ENCODE measurements at regions not wholly inside any gene's neighbourhood (a gene's known extent, or its start where the extent isn't known, plus 50 kb on each side); places are given as distances from the start of the nearest gene placed in this dataset.

DNA sequence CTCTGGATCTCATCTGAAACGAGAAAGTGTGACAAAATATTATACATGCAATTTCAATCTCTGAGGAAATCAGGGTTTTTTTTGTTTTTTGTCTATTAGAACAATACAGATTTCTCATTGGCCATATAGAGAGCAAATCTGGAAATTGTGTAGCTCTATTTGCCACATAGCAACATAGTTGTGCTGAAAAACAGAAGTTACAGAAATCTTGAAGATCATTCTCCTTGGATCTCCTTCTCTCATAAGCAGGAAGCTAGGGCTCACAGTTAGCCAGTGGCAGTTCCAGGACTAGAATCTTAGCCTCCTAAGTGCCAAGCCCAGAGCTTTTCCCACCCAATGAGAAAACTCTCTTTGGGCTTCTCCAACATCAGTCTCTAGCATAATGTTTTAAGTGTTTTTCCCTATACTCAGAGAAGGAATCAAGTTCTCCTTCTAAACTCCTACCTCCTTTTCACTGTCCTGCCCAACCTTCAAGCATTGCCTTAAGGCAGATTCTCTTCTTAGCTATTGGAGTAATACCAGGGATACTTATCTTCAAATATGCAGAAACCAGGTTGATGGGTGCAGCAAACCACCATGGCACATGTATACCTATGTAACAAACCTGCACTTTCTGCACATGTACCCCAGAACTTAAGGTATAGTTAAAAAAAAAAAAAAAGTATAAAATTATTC lies 211.6 kb downstream of the ALDH8A1 start:
- no peak for DNase-seq

DNA sequence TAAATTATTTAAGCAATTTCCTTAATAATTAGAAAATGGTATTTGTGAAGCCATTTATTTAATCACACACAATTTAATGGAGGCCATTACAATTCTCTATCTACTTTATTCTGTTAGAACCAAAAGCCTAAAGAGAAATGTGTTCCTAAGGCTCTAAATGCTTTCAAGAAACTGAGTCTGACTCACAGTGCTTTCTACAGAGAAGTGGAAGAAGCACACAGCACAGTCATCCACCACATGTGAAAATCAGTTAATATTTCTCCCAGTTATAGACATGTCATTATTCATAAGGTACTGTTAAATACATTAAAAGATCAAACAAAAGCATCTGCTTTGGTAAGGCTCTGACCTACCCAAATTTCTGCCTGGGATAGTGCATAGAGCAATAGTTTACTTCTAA lies 214.4 kb downstream of the ALDH8A1 start:
- no peak for DNase-seq

DNA sequence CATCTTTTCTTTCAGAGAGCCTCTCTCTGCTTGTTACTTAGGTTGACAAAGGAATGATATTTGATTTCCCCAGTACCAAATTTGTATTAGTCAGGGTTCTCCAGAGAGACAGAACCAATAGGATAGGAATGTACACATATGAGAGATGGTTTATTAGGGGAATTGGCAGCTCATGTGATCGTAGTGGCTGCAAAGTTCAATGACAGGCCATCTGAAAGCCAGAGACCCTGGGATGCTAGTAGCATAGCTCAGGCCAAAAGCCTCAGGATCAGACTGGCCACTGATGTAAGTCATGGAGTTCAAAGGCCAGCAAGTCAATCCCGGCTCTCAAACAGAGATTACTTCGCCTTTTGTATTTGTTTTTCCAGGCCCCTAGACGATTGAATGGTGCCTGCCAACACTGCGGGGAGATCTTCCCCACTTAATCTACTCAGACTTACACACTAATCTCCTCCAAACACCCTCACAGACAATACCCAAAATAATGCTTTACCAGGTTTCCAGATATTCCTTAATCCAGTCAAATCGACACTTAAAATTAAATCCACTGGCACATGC lies 215.5 kb downstream of the ALDH8A1 start:
- DNase-seq: no peak

DNA sequence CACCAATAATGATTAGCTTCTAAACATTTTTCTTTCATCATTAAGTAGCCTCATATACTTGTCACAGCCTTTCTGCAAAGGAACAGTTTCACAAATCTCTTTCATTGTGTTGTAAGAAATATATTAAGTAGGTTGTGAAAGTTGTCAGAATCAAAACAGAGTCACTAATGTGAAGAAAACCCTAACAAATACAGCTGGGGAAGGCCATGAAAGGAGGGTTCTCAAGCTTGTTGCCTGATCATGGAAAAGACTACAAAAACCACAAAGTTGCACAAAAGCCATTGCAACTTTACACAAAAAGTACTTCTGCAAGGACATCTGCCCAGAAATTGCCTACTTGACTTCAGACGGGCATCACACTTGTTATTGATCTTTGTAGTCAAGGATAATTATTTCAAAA lies 216.1 kb downstream of the ALDH8A1 start:
- no peak for DNase-seq

DNA sequence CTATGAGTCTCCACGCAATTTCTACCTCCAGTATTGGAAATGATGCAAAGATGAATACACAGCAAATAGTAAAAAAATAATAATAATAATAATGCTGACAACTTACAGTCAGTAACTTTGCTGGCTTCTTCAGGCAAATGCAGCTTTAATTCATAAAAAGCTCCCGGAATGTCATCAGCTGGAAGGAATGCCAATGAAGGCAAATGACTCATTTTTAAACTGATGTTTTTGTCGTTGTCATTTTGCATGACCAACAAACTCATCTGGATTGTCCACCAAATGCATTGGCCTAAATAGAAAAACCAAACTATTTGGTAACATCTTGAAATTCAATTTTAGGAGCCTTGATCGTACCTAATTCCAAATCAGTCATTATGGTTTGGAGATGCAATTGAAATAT lies 217.1 kb downstream of the ALDH8A1 start:
- no peak for DNase-seq

DNA sequence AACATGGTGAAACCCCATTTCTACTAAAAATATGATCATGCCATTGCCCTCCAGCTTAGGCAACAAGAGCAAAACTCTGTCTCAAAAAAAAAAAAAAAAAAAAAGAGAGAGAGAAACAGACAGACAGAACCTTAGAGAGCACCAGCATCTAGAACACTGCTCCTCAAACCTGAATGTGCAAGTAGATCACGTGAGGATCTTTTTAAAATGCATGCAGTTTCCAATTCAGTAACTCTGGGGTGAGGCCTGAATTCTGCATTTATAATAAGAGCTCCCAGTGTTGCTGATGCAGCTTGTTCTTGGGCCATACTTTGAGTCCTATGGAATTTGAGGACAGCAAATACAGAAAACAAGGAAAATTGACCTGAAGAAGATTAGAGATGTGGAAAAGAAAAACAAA lies 218.3 kb downstream of the ALDH8A1 start:
- DNase-seq: no peak

DNA sequence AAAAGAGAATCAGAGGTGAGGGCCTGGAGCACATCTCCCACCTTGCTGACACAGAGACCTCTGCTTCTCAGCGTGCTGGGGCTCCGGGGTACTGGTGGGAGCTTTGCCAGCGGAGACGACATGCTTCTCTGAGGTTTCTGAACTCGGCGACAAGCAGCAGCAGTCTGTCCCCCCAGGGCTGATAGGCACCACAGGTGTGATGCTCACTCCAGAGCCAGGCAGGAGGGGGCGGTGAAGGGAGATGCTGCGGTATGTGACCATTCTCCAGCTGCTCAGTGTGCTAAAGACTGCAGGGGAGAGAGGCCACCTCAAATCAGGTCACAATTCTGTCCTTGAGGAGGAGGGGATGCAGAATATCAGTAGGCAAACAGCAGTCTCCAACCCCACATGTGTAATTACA lies 219.9 kb downstream of the ALDH8A1 start:
- DNase-seq: no peak

DNA sequence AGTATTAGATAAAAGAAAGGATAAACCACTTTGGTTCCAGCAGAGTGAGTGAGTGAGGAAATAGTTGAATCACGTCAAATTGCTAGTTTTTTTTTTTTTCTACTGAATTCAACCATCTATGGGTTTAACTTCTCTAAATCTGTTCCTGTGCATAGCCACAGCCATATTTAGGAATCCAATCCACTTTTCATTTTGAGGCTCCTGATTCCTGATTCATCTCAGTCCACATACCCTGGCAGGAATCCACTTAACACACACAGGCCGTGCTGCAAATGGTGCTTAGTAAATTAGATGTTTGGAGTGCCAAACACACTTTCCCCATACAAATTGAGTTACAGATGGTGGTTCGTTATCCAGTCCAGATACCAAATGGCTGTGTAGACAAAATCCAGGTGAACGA lies 220.3 kb downstream of the ALDH8A1 start:
- no peak for DNase-seq

DNA sequence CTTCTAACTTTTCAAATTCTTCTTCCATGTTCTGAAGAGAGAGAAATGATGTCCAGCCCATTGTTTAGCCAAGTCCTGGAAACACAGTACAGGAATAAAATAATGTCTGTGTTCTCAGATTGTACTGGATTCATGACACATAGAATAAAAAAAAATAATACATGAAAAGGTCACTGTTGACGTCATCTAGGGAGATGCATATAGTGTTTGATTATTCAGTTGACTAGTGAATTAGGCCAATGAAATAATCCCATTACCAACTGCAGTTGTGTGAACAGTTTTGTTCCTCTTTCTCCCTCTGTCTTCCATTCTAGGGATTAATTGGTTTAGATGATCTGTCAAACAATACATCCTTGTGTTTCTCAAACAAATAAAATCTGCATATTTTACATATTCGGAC lies 222.8 kb downstream of the ALDH8A1 start:
- no peak for DNase-seq

DNA sequence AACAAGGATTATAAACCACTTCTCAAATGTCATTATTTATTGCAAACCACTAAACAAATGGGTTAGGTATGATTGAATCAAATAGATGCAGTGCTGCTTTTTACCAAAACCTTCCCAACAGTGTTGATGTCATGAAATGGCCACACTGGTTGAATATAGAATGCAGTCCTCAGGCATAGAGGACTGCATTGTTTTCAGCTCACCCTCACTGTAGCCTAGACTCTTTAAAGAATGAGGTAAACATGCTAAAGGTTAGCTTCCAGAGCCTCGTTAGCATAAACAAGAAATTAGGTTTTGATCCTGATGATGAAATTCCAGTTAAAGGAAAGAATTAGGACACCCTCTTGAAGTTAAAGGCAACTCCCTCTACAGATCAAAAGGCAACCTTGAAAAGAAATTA lies 224.3 kb downstream of the ALDH8A1 start:
- DNase-seq: no peak

DNA sequence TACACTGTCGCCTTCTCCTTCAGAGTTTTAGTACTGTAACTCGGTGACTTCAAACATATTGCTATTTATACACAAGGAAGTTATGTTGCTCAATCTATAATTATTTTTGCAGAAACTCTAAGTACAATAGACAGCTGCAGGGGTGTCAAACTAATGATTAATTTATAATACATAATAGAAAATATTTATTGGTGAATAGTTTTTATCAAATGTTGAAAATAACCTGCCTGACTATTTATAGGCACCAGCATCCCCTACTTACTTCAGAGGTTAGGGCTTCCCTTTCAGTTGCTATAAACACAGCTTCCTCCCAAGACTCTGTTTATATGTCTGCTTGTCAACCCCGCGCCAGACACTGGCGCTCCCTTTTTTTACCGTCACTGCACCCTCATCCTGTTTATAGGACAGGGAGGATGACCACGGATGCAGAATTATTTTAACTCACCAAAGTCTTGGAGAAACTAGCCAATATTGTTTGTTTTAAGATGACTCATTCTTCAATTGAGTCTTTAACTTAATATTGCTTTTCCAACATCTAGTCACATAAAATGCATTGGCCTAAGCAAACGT lies 225.0 kb downstream of the ALDH8A1 start:
- DNase-seq: no peak

DNA sequence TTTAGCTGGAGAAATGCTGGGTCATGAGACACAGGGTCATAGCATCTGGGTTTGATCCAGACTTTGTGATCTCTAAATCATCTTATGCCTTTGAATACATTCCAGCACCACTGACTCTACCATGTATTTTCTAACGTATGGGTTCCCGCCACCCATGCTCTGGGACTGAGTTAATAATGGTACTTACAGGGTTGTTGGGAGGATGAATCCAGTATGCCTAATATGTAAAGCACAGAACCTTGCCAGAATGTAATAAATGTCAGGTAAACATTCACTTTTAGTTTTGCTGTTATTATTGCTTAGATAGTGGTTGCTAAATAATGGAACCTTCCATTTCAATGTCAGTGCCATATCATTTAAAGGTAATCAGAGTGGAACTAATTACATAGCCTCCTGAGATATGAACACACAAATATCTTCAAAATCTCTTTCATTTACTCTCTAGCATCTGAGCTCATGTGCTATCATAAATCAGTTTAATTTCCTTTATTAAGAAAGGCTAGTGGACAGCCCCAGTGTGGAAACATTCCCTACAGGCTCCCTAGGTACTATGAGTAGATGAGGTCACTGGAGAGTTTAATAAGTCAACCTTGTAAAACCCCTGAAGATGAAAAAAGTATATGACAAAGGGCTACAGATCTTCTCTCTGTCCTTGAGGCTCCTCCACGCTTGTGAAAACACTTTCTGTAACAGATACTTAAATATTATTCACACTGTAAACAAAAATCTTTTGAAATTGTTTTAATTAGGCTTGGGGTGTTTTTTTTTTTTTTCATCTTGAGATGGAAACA lies 226.6 kb downstream of the ALDH8A1 start:
- DNase-seq: no peak

DNA sequence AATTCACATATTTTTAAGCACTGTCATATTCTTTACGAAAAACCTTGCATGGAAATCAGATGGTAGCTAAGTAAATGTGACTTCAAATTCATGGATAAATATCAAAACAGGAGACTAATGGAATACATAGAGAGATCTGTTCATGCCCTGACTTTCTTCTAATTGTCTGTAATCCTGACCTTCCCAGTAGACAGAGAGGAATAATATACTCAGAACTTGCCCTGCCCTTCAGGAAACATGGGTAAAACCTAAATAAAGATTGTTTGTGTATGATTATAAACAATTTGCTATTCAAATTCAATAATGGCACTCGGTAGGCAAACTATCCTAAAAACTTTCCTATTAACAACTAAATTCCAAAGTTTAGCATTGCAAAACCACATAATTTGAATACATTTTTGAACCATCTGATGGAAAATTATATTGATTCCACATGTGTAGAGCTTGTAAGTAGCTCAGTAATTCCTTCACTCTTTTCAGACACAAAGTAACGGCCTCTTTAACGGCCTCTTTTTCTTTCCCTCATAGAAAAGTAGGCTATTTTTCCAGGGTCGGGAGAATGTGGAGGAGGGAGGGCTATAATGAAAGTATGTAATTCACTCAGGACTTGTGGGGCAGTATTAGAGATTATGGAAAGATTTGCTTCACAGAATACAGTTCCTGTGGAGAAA lies 227.6 kb downstream of the ALDH8A1 start:
- no peak for DNase-seq

DNA sequence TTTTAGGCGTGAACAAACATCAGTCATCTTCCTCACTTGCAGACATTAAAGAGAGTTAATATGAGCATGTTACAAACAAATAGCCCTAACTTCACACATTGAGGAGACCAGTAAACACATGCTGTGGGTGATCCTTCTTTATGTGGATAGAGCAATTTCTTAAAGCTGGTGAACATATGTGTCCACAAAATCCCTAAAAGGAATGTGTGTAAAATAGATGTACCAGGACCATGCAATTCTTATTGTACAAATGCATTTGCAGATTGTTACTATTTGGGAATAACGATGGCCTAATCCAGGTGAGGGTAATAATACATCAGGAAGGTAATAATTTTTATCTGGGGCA lies 228.9 kb downstream of the ALDH8A1 start:
- DNase-seq: no peak

DNA sequence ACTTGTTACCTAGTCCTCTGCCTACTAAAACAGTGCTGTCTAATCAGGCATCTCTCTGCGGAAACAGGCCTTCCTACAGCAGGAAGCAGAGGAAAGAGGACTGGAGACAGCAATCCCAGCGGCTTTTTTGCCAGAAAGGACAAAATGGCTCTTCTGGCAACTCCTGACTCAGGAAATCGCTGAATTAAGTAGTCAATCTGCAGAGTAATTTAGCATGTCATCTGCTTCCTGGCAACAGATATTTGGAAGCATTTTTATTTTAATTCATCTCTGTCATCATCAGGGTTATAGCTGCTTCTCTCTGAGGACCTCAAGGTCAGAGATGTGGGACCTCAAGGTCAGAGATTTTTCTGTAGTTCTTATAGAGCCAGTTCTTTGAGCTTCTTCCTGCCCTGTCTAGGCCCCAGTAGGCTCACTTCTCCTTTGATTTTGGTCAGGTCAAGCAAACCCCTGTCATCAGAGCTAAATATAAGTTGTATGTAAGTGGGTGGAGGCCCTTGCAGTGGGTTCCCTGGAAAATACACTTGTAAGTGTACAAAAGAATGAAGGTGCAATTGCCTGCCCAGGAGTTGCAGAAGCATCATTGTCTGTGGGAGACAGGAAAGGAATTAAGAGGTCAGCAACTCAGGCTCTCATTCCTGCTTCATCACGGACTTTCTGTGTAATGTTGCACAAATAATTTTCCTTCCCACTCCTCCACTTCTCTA lies 229.4 kb downstream of the ALDH8A1 start:
- DNase-seq: no peak

DNA sequence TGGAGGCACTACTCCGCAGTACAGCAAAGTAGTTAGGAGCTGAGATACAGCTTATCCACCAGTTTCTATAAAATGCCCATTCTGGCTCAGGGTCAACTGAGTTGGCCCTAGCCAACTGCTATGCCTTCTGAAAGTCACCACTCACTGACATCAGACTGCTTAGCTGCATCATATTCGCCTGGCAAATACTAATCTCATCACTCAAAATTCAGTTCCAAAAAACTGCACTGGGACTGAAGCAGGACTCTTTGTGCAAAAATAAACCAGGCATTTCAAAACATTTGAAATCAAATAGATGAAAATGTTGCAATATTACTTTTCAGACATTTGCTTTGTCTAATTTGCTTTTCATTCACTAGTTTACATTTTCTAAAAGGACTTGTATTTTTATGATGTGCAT lies 230.0 kb downstream of the ALDH8A1 start:
- no peak for DNase-seq

DNA sequence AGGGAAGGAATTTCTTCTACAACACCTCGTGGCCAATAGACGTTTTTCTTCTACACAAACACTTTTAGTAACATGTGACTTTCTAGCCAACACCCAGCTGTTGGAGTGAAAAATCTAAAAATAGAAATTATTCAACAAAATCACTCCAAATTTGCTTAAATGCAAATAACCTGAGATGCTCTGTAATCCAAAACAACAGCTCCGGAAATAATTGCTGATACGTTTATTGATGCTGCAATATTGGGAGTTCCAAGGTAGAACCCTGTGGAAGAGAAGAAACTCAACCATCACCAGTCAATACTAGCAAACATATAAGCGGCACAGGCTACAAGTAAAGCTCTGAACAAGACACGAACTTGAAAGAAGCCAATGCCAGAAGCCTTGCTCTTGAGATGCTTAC lies 230.6 kb downstream of the ALDH8A1 start:
- no peak for DNase-seq

DNA sequence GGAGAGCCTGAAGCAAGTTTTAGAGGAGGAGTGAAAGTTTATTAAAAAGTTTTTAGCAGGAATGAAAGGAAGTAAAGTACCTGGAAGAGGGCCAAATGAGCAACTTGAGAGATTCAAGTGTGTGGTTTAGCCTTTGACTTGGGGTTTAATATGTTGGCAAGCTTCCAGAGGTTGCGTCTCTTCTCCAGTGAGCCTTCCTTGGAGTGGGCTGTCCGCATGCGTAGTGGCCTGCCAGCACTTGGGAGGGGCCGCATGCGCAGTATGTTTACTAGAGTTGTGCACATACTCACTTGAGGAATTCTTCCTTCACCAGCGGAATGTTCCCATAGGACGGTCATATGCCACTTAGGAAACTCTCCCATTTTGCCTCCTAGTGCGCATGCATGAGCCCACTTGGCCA lies 235.2 kb downstream of the ALDH8A1 start:
- no peak for DNase-seq

DNA sequence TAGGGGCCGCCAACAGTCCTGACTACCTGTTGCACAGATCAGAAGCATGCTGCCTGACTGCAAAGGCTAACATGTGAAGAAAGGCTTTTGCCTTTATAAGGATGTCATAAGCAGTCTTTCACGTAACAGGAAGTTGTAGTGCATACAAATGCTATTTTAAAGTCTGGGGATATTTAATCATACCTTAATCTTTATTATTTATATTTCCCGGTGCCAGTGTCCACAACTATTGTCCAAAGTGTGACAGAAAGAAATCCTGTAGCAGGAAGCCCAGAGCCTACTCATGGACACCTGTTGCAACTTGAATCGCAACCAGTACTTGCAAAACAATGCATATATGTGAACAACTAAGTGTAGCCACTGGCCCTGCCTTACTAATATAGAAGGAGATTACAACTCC lies 235.8 kb downstream of the ALDH8A1 start:
- no peak for DNase-seq

DNA sequence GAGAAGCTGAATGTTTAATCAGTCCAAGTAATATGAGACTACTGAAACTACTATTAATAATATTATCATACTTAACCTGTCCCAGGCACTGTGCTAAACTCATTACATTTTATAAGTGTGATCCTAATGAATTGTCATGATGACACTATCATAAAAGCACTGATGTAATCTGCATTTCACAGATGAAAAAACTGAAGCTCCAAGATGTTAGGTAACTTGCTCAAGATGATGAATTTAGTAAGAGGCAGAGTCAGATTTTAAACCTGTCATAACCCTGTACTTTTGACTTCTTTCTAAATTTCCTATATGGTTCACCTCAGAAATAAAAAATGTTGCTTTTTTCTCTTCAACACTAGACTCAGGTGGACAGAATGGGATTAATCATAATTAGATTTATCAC lies 237.6 kb downstream of the ALDH8A1 start:
- DNase-seq: no peak

DNA sequence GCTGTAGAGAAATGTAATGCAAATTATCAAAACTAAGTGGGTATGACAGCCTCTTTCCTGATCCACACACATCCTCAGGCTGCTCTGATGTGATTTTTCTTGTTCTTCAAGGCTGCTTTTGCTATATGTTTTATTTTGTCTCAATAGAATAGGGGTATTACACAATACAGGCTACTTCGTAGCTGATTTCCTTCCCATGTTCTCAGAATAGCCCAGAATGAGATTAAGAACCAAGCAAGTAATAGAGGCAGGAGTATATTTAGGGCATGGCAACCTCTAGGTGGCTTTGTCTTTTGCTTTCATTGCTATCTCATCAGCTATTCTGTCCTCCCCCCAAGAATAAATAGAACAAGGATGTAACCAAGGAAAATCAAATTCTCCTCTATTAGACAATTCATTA lies 241.8 kb downstream of the ALDH8A1 start:
- DNase-seq: no peak

DNA sequence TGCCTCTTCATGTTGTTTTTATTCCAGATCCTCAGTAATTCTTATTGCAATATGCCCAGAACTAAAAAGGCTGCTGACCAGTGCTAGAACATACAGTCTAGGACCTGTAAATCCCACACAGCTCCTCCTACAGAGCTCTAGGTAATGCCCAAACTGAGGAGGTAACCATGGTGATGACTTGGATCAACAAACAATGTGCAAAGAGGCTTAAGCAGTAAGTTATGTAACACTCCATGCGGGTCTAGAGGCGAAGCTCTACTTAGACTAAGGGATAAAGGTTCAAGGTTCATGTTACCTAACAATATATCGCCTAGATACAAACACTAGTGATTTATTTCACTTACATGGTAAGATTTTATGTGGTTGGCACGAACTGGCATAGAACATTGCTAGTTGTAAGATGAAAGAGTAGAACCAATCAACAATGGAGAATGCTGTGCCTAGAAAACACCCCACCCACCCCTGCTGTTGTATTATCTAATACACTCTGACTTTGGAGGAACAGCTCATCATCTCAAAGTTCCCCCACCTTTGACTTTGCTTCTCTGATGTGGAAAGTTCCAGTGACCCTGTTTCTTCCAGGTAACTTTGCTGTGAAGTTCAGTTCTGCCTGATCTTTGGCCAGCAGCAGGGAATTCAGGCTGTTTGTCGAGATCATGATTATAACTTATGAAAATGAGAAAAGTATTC lies 242.4 kb downstream of the ALDH8A1 start:
- DNase-seq: no peak
